ENCODE measurements at regions not wholly inside any gene's neighbourhood (a gene's known extent, or its start where the extent isn't known, plus 50 kb on each side); places are given as distances from the start of the nearest gene placed in this dataset.
A peak's percentile ranks its signal among the peaks of the same experiment; 100 is the strongest.
"Not testable (repeated sequence)": the region's sequence is repeated elsewhere in the genome, so short reads cannot be mapped to it uniquely, and the experiment has no call there.

DNA sequence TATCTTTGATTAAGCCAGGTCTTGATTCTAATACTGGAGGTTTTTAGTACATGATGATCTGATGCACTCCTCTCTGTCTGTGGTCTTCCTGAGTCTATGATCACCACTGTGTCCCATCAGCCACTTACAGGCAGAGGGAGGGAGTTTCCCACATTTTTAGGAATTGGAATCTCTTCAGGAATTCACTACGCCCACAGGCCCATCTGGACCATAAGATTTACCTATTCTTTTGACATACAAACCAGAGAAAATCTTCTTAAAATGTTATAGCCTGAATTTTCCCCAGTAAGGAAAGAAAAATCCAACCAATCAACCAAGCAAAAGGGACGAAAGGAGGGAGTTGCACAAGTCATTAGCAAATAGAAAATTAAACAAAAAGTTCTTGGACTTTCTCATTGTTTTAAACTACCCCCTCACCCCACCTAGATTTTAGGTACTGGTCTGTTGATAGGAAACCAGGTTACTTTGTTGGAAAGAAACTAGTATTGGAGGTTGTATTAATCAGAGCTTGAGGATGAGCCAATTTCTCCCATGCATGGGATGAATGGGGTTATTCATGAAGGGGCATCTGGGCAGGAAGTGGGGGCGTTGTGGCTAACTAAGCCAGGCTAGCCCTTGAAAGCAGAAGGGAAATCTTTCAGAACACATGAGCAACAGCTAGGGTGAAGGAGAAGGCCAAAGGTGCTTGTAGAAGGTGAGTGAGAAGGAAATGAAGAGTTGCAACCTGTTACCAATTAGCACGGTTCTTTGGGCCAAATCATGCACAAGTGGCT is 328.2 kb upstream of the MEX3C start:
- no peak for DNase-seq

DNA sequence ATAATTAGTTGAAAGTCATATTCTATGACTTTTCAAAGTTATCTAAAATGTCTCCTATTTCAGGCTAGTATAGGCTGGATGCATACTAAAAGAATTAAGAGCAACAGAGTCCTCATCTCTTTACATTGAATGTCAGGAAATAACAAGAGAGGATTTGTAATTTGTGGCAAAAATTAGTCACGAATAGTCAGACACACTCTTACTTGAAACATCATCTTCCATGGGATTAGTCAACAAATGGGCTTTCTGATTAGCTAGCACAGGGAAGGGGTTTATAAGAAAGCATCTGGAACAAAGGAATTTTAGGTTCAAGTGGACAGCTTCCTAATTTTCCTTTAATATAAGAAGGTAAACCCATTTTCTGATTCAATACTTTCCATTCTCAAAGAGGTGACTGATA is 330.3 kb upstream of the MEX3C start:
- DNase-seq: no peak

DNA sequence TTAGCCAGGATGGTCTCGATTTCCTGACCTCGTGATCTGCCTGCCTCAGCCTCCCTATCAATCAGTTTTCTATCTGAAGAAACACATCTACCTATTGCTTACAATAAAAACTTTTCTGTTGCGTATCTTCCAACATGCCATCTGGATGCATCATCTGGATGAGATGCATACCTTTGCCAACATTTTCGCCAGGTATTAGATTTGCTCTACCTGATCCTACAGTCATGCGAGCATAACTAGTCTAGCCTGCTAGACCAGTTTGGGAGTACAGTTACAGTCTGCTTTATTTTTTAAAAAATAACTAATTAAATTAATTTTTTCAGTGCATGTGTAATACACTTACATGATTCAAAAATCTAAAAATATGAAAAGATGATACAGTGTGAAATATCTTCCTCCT is 334.0 kb upstream of the MEX3C start:
- DNase-seq: no peak

DNA sequence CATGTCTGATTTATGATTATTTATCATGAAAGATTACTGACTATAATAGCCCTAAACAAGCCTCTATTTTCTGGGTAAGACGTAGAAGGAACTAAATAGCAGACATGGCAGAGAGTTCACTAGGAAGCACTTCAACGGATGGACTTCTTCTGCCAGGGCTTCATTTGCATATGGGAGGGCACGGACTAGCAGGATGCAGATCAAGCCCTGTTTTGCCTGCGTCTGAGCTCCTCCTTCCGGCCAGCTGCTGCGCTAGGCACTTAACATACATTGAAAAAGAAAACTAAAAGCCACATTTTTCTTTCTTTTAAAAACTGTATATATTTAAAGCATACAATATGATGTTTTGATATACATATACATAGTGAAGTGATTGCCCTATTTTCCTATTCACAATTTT is 340.0 kb upstream of the MEX3C start:
- no peak for DNase-seq

DNA sequence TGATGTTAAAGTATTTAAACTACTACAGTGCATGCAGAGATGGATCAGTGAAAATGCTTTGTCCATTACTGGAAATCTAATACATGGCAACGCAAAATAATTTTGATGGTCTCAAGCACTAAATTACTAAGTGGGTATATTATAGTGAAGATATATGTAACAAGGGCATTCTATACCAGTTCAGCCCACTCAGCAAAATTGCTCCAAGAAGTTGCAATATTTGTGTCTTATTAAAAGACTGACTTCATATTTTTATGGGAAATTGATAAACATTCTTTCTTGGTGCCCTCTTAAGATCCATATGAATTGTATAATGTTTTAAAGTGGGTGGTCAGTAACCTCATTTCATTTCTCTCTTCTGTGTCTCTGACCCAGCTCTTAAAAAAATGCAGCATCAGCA is 343.1 kb upstream of the MEX3C start:
- no peak for DNase-seq

DNA sequence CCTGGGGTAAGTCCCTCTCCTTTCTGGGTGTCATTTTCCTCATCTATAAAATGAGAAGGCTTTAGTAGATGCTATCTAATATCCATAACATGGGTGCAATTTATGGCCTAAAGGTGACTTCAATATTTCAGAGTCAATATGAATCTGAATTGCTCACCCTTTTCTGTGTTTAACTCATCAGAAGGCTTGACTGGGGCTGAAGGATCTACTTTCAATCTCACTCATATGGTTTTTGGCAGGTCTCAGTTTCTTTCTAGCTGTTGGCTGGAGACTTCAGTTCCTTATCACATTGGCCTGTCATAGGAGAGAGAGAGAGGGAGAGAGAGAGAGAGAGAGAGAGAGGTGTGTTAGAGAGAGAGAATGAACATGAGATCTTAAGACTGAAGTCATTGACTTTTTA is 343.7 kb upstream of the MEX3C start:
- DNase-seq: no peak

DNA sequence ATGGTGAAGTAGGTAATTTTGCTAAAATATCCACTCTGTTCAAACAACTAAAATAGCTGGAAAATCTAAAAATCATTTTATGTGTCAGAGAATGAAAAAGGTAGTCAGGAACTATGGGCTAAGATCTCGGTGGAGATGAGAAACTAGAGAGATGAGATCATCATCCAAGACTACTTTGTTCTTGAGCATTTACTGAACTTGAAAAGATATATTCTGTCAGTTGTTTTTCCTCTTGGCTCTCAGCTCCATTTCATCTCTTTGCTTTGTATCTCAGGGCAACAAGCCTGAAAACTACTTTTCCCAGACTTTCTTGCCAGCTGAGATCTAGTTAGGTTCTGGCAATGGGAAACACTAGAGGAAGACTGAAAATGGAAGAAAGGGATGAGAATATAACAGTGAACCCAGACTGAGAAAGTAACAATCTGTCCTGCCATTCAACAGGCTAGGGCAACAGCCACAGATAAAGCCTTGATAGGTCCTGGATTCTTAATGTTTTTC is 346.2 kb upstream of the MEX3C start:
- DNase-seq: no peak

DNA sequence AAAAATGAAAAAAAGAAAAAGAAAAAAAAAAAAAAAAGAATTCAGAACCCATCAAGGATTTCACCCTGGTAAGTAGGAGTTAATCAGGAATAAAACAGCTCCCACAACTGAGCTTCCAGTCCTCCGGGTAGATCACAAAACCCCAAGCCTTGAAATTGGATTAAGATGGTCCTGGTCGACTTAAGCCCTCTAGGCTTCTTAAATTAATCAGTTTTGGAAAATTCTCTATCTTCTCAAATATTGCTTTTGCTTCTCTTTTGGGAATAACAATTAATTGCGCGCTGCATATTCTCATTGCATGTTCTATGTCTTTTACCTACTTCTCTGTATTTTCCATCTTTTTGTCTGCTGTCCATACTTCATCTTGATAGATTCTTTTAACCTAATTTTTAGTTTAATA is 348.0 kb upstream of the MEX3C start:
- DNase-seq: no peak

DNA sequence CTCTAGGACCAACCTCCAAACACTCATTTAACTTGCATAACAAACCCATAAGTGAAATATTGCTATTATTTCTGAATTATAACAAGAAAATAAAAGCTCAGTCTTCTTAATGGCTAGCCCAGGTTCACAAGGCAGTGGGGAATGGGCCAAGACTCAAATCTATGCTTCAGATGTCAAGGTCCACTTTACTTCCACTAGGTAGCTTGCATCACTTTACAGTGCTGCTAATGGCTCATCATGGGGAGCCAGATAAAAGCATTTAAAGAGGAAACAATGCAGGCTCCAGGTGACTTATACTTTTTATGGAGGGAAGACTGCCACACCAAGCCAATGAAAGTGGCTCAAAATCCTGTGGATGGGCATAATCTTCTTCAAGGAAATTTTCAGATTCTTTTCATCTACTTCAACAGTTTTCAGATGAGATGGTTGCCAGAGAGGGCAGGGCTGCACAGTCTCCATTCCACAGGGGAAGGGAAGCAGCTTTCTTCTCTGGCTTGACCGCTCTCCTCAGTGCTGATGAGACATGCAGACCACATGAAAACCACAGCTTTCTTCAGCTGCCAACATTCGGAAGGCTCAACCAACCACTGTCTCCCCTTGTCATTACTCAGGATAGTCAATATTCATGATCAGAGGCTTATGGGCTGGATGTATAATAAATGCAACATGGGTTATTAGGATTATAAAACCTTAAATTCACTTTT is 361.9 kb upstream of the MEX3C start:
- no peak for DNase-seq

DNA sequence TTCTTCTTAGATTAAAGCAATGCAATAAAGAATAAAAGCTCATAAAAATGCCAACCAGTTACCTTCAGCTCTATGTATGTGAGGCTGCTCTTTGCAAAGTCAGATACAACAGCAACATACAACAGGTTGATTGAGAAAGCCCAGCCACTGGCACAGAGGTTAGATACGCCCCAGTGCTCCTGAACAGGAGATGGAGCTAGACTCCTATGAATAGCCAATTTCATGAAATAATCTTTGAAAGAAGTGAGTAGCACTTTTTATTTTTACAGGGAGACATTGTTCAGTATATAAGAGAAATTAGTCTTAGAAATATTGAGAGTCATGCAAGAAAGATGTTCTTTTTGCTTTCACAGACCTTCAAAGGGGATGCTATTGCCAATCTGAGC is 362.4 kb upstream of the MEX3C start:
- DNase-seq: no peak

DNA sequence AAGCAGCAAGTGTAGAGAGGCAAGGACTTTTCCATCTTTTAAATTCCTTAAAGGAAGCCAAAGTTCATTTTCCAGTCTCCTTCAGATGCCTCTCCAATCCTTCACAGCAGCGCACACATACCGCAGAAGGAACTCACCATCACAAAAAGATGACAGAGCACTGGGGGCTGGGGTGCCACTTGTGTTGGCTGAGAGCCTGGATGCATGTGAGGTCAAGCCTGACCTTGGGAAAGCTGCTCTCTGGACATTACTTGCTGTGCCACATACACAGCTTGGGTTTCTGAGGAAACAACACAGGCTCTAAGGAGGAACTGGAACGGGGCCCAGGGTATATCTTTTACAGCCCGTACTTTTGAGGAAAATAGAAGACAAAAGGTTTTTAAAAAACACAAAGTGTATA is 364.3 kb upstream of the MEX3C start:
- DNase-seq: peak; percentile 40

DNA sequence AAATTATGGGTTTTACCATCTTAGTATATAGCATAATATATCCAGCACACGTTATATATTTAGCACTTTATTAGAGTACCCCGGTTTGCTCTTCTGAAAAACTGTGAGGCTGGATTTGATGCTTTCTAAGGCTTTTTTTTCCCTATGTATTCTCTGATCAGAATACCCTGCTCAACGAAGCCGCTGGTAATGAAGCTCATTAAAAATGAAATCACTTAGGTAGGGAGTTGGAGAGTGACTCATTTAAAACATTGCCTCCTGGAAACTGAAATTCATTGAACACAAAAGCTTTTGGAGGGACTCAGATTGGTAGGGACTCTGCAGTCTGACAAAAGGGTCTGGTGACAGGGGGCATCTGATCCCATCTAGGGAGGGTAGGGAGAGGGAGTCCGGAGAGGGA is 365.4 kb upstream of the MEX3C start:
- DNase-seq: no peak

DNA sequence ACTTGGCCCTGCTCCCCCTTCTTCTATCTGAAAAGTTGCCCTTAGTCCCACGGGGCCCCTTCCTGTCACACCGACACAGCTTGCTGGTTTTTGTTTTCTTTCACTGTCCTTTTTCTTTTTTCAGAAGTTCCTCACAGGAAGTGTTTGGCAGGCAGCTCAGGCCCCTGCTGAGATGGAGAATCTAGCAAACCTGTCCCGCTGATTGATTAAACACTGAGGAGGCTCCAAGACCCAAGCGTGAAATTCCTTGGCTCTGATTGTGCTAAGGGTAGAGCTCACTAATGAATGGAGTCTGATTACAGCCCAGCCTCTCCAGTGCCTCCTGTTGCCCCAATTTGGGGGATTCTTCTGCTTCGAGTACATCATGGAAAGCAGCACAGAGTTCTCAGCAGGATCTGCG is 365.9 kb upstream of the MEX3C start:
- no peak for DNase-seq

DNA sequence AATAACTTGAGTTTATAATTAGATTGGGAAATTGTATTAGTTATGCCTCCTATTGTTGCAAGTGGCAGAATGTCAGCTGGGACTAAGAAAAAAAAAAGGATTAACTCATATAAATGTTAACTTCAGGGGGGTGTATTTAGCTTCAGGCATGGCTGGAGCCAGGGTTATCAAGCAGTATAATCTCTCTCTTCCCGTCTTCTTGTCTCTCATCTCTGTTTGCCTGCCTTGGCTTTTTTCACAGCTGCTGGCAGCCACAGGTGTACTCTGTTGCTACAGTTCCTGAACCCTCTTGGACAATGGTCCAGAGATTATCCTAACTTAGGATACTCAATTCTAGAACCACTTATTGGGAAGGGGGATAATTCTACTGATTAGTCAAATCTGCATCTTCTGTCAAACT is 370.7 kb upstream of the MEX3C start:
- DNase-seq: no peak

DNA sequence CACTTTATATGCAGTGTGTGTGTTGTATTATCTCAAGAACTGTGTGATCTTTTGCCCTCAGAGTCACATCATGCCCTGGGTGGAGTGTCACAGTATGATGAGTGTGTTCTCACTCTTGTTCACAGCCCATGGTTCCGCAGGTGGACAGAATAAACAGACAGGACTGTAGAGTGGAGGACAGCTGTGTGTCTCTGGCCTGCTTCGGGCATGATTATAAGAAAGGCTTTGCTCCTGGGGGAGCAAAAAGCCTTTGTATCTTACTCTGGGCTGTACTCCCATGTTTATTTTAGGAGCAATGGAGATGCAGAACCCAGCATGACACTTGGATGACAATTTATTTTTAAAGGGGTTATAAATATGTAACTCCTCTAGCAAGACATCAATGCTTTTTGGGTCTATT is 371.7 kb upstream of the MEX3C start:
- no peak for DNase-seq

DNA sequence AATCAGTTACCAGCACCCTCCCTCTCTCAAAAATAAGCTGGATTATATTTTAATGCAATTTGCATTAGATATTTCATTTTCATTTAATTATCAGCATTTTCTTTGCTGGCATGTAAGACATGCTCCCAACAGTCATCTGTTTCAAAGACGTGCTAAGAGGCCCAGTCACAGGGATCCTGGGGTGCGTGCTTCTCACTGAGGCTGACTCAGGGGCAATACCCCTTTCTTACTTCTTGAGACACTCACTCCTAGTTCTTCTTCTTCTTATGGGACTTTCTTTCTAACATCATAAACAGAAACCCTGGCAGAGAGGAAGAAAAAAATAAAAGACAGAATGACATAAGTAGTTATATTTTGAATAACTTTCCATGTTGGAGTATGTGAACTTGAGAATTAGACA is 372.1 kb upstream of the MEX3C start:
- no peak for DNase-seq

DNA sequence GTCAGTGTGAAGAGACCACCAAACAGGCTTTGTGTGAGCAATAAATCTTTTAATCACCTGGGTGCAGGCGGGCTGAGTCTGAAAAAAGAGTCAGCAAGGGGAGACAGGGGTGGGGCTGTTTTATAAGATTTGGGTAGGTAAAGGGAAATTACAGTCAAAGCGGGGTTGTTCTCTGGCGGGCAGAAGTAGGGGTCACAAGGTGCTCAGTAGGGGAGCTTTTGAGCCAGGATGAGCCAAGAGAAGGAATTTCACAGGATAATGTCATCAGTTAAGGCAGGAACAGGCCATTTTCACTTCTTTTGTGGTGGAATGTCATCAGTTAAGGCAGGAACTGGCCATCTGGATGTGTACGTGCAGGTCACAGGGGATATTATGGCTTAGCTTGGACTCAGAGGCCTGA is 372.6 kb upstream of the MEX3C start:
- not testable (repeated sequence) for DNase-seq

DNA sequence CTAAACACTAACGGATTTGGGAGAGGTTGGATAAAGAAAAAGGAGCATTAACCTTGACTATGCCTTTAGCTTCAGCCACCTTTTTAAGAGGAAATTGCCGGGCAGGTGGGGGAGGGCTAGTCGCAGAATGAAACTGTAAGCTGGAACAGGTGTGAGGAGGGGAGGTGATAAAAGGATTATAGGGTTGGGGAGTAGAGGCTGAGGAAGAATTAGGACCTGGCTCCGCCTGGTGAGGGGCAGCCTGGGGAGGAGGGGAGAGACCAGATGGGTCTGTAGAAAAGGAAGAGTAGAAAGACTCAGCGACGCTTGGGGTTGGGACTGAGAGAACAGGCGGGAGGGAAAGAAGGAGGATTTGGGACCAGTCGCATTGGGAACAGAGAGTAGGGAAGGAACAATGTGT is 376.4 kb upstream of the MEX3C start:
- DNase-seq: not testable (repeated sequence)

DNA sequence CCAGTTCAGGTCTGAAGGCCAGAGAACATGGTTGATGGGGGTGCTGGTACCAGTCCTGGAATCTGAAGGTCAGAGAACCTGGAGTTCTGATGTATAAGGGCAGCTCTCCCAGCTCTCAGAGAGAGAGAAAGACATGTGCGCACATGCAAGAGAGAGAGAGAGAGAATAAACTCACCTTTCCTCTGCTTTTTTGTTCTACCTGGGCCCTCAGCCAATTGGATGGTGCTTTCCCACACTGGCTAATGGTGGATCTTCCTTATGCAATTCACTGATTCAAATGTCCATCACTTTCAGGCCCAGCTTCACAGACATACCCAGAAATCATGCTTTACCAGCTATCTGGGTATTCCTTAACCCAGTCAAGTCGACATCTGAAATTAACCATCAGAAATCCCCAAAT is 377.7 kb upstream of the MEX3C start:
- DNase-seq: no peak

DNA sequence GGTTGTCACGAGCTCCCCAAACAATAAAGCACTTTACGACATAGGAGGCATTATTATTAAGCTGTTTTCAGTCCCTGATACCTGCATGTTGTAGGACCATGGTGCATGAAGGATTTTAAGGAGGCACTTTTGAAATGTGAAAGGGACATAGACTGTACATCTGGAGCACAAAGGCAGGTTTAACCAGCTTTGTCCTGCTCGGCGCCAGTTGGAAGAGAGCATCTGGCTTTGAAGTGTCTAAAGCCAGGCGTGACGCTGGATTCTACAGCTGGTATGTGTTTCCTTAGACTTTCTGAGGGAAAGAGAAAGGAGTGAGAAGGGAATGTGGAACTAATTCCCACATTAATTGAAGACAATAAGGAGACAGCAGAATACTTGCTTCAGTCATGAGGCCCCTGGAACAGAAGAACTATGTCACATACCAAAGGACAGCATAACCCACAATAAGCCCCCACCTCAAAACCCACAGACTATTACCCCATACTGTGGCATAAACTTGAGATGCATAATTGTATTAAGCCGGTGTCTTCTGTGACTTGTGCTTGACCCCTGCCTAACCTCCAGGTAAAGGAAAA is 381.0 kb upstream of the MEX3C start:
- DNase-seq: no peak

DNA sequence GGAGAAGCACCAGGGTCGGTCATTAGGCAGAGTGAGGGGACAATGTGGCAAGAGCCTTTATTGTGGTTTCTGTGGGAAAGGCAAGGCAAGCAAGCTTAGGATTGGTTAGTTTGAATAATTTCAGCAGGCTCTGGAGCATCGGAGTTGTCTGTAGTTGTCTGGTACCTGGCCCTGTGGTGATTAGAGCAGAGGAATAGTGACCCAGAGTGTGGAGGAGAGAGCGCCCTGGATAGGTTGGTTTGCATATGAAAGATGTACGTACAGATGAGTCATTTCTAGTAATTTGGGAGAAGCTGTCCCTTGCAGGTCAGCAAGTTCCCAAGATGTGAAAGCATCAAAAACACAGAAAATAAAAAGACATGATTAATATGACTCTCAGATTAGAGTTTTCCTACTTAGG is 383.1 kb upstream of the MEX3C start:
- no peak for DNase-seq

DNA sequence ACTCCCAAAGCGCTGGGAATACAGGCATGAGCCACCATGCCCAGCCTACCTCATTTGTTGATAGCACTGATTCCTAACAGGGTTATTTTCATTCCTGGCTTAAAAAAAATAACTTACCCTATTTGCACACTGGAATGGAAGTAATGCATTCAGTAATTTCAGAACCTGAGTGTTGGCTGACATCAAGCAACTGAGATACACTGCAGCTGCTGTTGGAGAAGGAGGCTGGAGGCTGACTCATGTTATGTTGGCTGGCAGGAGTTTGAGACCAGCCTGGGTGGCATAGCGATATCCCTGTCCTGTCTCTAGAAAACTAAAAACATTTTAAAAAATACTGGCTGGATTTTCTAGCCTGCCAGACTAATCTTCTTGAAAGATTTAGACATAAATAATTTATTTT is 385.1 kb upstream of the MEX3C start:
- no peak for DNase-seq

DNA sequence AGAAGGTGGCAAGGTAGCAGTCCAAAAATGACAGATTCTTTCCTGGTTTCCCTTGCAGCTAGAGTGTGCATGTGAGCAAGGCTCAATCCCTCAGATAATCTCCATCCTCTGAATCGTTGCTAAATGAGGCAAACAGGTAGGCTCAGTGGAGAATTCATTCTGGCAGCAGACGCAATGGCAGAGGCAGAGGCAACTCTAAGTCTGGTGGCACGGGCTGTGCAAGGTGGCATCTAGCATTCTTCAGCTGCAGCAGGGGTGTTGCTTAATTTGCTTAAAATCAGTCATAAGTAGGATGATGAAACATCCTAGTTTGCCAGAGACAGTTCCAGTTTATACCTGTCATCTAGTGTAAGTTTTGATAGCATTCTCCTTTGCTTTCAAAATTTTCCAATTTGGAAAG is 391.1 kb upstream of the MEX3C start:
- DNase-seq: no peak

DNA sequence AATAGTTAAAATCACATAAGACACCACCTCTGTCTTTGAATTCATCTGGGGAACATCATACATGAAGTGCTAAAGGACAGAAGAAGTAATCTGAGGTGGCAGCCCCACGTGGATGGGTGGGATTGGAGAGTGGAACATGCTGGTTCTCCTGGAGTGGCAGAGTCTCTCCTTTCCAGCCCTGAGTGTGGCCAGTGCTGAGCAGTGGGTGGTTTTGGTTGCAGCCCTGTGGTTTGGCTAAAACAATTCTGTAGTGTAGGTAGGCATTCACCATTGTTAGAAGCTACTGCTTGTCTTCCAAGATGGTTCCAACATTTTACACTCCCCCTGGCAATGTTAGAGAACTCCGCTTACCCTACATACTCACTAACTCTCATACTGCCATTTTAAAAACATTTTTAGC is 396.4 kb upstream of the MEX3C start:
- no peak for DNase-seq

Data from left hindlimb (tissue), 1 donor.